Tibial nerve (tissue), 3 donors: ENCODE measurements at regions not wholly inside any gene's neighbourhood (a gene's known extent, or its start where the extent isn't known, plus 50 kb on each side); places are given as distances from the start of the nearest gene placed in this dataset.

Source experiments
- CTCF ChIP-seq, 5 experiments: fragments of 200-600 bp in 3 of 5; fragments of 450-650 bp in 2 of 5; sonication (generic) in 3 of 5; IDR thresholded peaks; one replicate each; pipeline ENCODE4 v1.5.1; 2016 to 2019; ENCODE audit warnings: antibody characterized with exemption in 5 of 5, mild to moderate bottlenecking in 3 of 5, moderate library complexity in 2 of 5
- POLR2A ChIP-seq, 2 donors: fragments of 450-650 bp; IDR thresholded peaks; one replicate each; pipeline ENCODE4 v1.6.1; 2017; ENCODE audit warnings: antibody characterized with exemption in 2 of 2, mild to moderate bottlenecking in 2 of 2, moderate library complexity in 2 of 2

GRCh38 chr3:137410028-137410427 lies 354.1 kb upstream of the SOX14 start:
- no peak for TF ChIP-seq POLR2A (IDR thresholded peaks at IDR 0.05)
- TF ChIP-seq CTCF (IDR thresholded peaks at IDR 0.05): no peak
